NT2/D1 (cell line): ENCODE measurements at regions not wholly inside any gene's neighbourhood (a gene's known extent, or its start where the extent isn't known, plus 50 kb on each side); places are given as distances from the start of the nearest gene placed in this dataset.

Experiments used
- SUZ12 ChIP-seq: IDR thresholded peaks from 2 replicates; pipeline ENCODE4 v1.6.1; 2011; ENCODE audit not compliant: insufficient read length, insufficient read depth; ENCODE audit errors: extremely low read depth
- ZNF274 ChIP-seq: IDR thresholded peaks from 2 replicates; pipeline ENCODE4 v1.6.1; 2011; ENCODE audit warnings: mild to moderate bottlenecking, low read depth, low read length

GRCh38 chr2:138293549-138293948, 208.0 kb upstream of the SPOPL start:
- TF ChIP-seq ZNF274 (no peak), SUZ12 (no peak)
